HepG2 (cell line): ENCODE measurements at regions not wholly inside any gene's neighbourhood (a gene's known extent, or its start where the extent isn't known, plus 50 kb on each side); places are given as distances from the start of the nearest gene placed in this dataset.

Experiments used
- ATAC-seq: fragments of 200-7000 bp; cut with Tn5 transposase; 3 replicates; pipeline ENCODE4 v1.9.1; 2020; ENCODE audit warnings: mild to moderate bottlenecking, moderate library complexity
- BruUV-seq: library from RNA; stranded (reverse); fragments of 400-500 nt; replicated peaks from 2 replicates; lab custom pipeline; 2021; lab: Mats Ljungman, UMichigan
- CTCF ChIA-PET: fragments of 300-600 bp; formaldehyde crosslinking; extraction: SDS; loops from one replicate; lab custom pipeline; 2021; ENCODE audit warnings: low total read pairs, inconsistent platforms, low intra/inter-chr PET ratio; lab: Yijun Ruan, JAX
- POLR2A ChIA-PET: fragments of 350-600 bp; sonication (Branson Sonifier 250); formaldehyde crosslinking; loops from one replicate; lab custom pipeline; 2020; ENCODE audit warnings: antibody characterized with exemption, inconsistent platforms; lab: Yijun Ruan, JAX
- DNase-seq: peaks from one replicate; pipeline ENCODE4 v3.0.0-alpha.2; 2015; ENCODE audit warnings: low spot score
- FAIRE-seq: peaks from 3 replicates; lab custom pipeline; 2011; peaks lifted over from hg19 to GRCh38; lab: Jason Lieb, UNC
- H2AFZ ChIP-seq: one replicate; pipeline ENCODE4 v1.6.1; 2011; ENCODE audit warnings: low read length, inconsistent platforms
- H3K27ac ChIP-seq: fragments of 300-600 bp; 3 replicates; pipeline ENCODE4 v1.8.0; 2011; ENCODE audit warnings: mixed run types, mild to moderate bottlenecking, mixed read lengths, low read length, inconsistent platforms; ENCODE audit not compliant: insufficient read depth; ENCODE audit errors: extremely low read length
- H3K27me3 ChIP-seq, 2 experiments: fragments of 200-600 bp in 1 of 2; 2 replicates in 1 of 2; 3 replicates in 1 of 2; pipeline versions ENCODE4 v1.6.0 to v1.8.0; 2011; ENCODE audit warnings: low read length in 2 of 2, mild to moderate bottlenecking in 2 of 2, moderate library complexity in 2 of 2, inconsistent platforms in 1 of 2; ENCODE audit not compliant: insufficient read depth in 2 of 2, control insufficient read depth in 1 of 2
- H3K36me3 ChIP-seq, 2 experiments: fragments of 200-600 bp in 1 of 2; replicated peaks in 1 of 2; 2 replicates in 1 of 2; 3 replicates in 1 of 2; pipeline versions ENCODE4 v1.5.1 to v1.8.0; 2011; ENCODE audit warnings: low read length in 2 of 2, inconsistent platforms in 1 of 2; ENCODE audit not compliant: insufficient read depth in 2 of 2, control insufficient read depth in 1 of 2
- H3K4me1 ChIP-seq: 2 replicates; pipeline ENCODE4 v1.5.1; 2012; ENCODE audit warnings: low read length, inconsistent platforms; ENCODE audit not compliant: insufficient read depth
- H3K4me2 ChIP-seq: 2 replicates; pipeline ENCODE4 v1.6.0; 2011; ENCODE audit warnings: low read depth, low read length, inconsistent platforms
- H3K4me3 ChIP-seq, 3 experiments: fragments of 200-600 bp in 1 of 3; sonication (generic), shearing (Covaris generic) in 1 of 3; replicated peaks in 1 of 3; 2 replicates each; pipeline ENCODE4 v1.5.1; 2011 to 2016; ENCODE audit warnings: low read length in 3 of 3, inconsistent platforms in 2 of 3, low read depth in 2 of 3, mild to moderate bottlenecking in 2 of 3, control low read depth in 1 of 3, mixed read lengths in 1 of 3; ENCODE audit not compliant: insufficient read depth in 1 of 3
- H3K79me2 ChIP-seq: one replicate; pipeline ENCODE4 v1.6.1; 2011; ENCODE audit warnings: low read length, inconsistent platforms; ENCODE audit not compliant: insufficient read depth
- H3K9ac ChIP-seq: 2 replicates; pipeline ENCODE4 v1.6.0; 2011; ENCODE audit warnings: mild to moderate bottlenecking, low read depth, low read length, inconsistent platforms; ENCODE audit not compliant: insufficient read depth
- H3K9me3 ChIP-seq: 2 replicates; pipeline ENCODE4 v1.5.1; 2012; ENCODE audit warnings: mild to moderate bottlenecking, low read length
- H4K20me1 ChIP-seq: 2 replicates; pipeline ENCODE4 v1.6.0; 2011; ENCODE audit warnings: inconsistent platforms, mild to moderate bottlenecking, low read length, moderate library complexity; ENCODE audit not compliant: insufficient read depth
- CAMTA2 ChIP-seq: sonication (generic); formaldehyde crosslinking; IDR thresholded peaks from 2 replicates; pipeline ENCODE4 v1.4.0; 2020; ENCODE audit warnings: mild to moderate bottlenecking, missing genetic modification reagents, borderline replicate concordance
- CCDC6 ChIP-seq: sonication (generic); formaldehyde crosslinking; IDR thresholded peaks from 2 replicates; pipeline ENCODE4 v1.8.1; 2022; ENCODE audit warnings: mild to moderate bottlenecking, missing genetic modification reagents, moderate library complexity
- HNRNPK ChIP-seq: fragments of 200-400 bp; formaldehyde crosslinking; IDR thresholded peaks from 2 replicates; pipeline ENCODE4 v1.6.1; 2018; ENCODE audit warnings: low read length, low read depth, moderate library complexity, mild to moderate bottlenecking; ENCODE audit not compliant: poor library complexity, severe bottlenecking
- IKZF1 ChIP-seq: fragments of 450-650 bp; IDR thresholded peaks from 2 replicates; pipeline ENCODE4 v1.7.1; 2016
- KDM5B ChIP-seq: sonication (generic); formaldehyde crosslinking; IDR thresholded peaks from 2 replicates; pipeline ENCODE4 v1.4.0; 2020; ENCODE audit warnings: missing genetic modification reagents, mild to moderate bottlenecking, borderline replicate concordance
- POLR2AphosphoS2 ChIP-seq: IDR thresholded peaks from 2 replicates; pipeline ENCODE4 v1.6.1; 2011; ENCODE audit warnings: low read depth, low read length, improper control_type of control experiment
- RFXANK ChIP-seq: IDR thresholded peaks from 2 replicates; pipeline ENCODE4 v1.6.1; 2016
- SMARCC2 ChIP-seq: fragments of 450-650 bp; IDR thresholded peaks from 2 replicates; pipeline ENCODE4 v1.6.1; 2017; ENCODE audit warnings: antibody characterized with exemption, mild to moderate bottlenecking
- SOX13 ChIP-seq, 3 experiments: fragments of 450-650 bp in 1 of 3; sonication (generic) in 1 of 3; formaldehyde crosslinking in 1 of 3; IDR thresholded peaks in 2 of 3; conservative IDR thresholded peaks in 1 of 3; 2 replicates each; pipeline versions ENCODE4 v1.5.0 to v1.6.1; 2016 to 2020; ENCODE audit warnings: antibody characterized with exemption in 1 of 3, mild to moderate bottlenecking in 1 of 3, missing compliant biosample characterization in 1 of 3, missing genetic modification reagents in 1 of 3, moderate library complexity in 1 of 3
- ZBTB40 ChIP-seq, 2 experiments: fragments of 450-650 bp in 1 of 2; sonication (generic) in 1 of 2; formaldehyde crosslinking in 1 of 2; IDR thresholded peaks; 2 replicates each; pipeline versions ENCODE4 v1.6.1 to v1.8.0; 2016 to 2022; ENCODE audit warnings: antibody characterized with exemption in 1 of 2, mild to moderate bottlenecking in 1 of 2, missing genetic modification reagents in 1 of 2
- ZFP36L2 ChIP-seq: sonication (generic); formaldehyde crosslinking; IDR thresholded peaks from 2 replicates; pipeline ENCODE4 v1.4.0; 2020; ENCODE audit warnings: missing genetic modification reagents
- ZNF484 ChIP-seq: sonication (generic); formaldehyde crosslinking; IDR thresholded peaks from 2 replicates; pipeline ENCODE4 v1.5.1; 2020; ENCODE audit warnings: mild to moderate bottlenecking, low read depth, missing genetic modification reagents, borderline replicate concordance
- ZNF567 ChIP-seq: sonication (generic); formaldehyde crosslinking; IDR thresholded peaks from 2 replicates; pipeline ENCODE4 v1.8.1; 2023; ENCODE audit warnings: mild to moderate bottlenecking, missing genetic modification reagents, borderline replicate concordance
- ZNF784 ChIP-seq: sonication (generic); formaldehyde crosslinking; IDR thresholded peaks from 2 replicates; pipeline ENCODE4 v1.5.1; 2020; ENCODE audit warnings: missing genetic modification reagents, mild to moderate bottlenecking, borderline replicate concordance
- WGBS: methylation state at CpG from one replicate; pipeline ENCODE4 v1.1.6; 2017; ENCODE audit warnings: low lambda C conversion rate; 5-methylcytosine and 5-hydroxymethylcytosine counted together
- in situ Hi-C: cut with HindIII; loops from 2 replicates; pipeline ENCODE4 v1.10.0; 2017; ENCODE audit warnings: low pct_unique_long_range_greater_than_20kb; ENCODE audit not compliant: extremely low pct_ligation_motif_present
- intact Hi-C: fragments of 100-400 bp; cut with micrococcal nuclease; formaldehyde crosslinking; loops from one replicate; pipeline ENCODE4 v1.10.0; 2022; ENCODE audit not compliant: unreplicated experiment

- intact Hi-C loops (no loop called here), in situ Hi-C loops (no loop called here)
- Histone ChIP-seq H3K9ac (no peak overlapping the region), H3K27me3 (no peaks in the 10 kb centered on the region), H3K4me1 (no peaks in the 10 kb centered on the region), H4K20me1 (no peaks in the 10 kb centered on the region), H3K4me3 (no peak overlapping the region)
- WGBS: 0% methylated on average over 4 of the region's 4 CpGs
- FAIRE-seq: no peak
- POLR2A ChIA-PET: no interaction called here
- TF ChIP-seq ZNF784: no peak
- TF ChIP-seq ZNF484 (CRISPR knock-in tag): no peak
- no peak for TF ChIP-seq IKZF1
- TF ChIP-seq POLR2AphosphoS2: no peak
- no peak for TF ChIP-seq ZFP36L2 (CRISPR knock-in tag)
- no peak for TF ChIP-seq RFXANK (CRISPR knock-in tag)
- TF ChIP-seq SOX13 (IDR thresholded peaks at IDR 0.05): no peak
- no peak for TF ChIP-seq SOX13 (CRISPR knock-in tag; conservative IDR thresholded peaks at IDR 0.05 in 1 of 2, IDR thresholded peaks at IDR 0.05 in 1 of 2)
- no peak for TF ChIP-seq KDM5B (CRISPR knock-in tag)
- TF ChIP-seq ZNF567 (CRISPR knock-in tag): no peak
- no peak for TF ChIP-seq CAMTA2 (CRISPR knock-in tag)
- TF ChIP-seq ZBTB40 (IDR thresholded peaks at IDR 0.05): no peak
- TF ChIP-seq ZBTB40 (CRISPR knock-in tag; IDR thresholded peaks at IDR 0.05): no peak
- TF ChIP-seq SMARCC2: no peak
- TF ChIP-seq CCDC6: no peak
- TF ChIP-seq HNRNPK: no peak
- TF ChIP-seq, all 625 proteins: peak for 0
- Histone ChIP-seq H3K36me3 (no peaks in the 10 kb centered on the region), H3K9me3 (peaks cover 35% of the 10 kb centered on the region; the same call in 1 of the 2 replicates), H3K4me2 (no peak overlapping the region), H3K79me2 (no peaks in the 10 kb centered on the region), H2AFZ (no peak overlapping the region), H3K27ac (no peak overlapping the region)
- DNase-seq (no peak), ATAC-seq (no peak)
- no TSS peak for BruUV-seq
- CTCF ChIA-PET: no interaction called here
These were observed 482.4 kb downstream of the NLGN4X start for GRCh38 chrX:5746231-5746630.
